Left renal pelvis (tissue), 4 donors: ENCODE measurements at regions not wholly inside any gene's neighbourhood (a gene's known extent, or its start where the extent isn't known, plus 50 kb on each side); places are given as distances from the start of the nearest gene placed in this dataset.
"Not testable (repeated sequence)": the region's sequence is repeated elsewhere in the genome, so short reads cannot be mapped to it uniquely, and the experiment has no call there.

Experiments used
- DNase-seq, 4 donors: peaks; one replicate each; pipeline ENCODE4 v3.0.0-alpha.2; 2013; ENCODE audit warnings: low read depth in 4 of 4, low spot score in 3 of 4

DNA sequence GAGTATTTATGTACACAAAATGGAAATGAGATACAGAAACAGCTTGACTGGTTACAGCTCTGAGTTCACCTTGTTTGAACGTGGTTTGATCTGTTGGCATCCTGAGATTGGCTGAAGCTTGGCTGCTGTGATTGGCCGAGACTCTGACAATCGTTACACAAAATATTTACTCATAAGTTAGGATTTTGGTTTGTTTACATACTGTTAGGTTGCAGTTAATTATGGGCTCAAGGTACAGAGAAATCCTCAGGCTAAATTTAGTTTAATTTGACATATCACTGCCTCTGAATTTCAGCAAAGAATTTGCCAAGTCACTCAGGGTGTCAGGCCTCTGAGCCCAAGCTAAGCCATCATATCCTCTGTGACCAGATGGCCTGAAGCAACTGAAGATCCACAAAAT lies 227.3 kb downstream of the COPRS start:
- no peak for DNase-seq

DNA sequence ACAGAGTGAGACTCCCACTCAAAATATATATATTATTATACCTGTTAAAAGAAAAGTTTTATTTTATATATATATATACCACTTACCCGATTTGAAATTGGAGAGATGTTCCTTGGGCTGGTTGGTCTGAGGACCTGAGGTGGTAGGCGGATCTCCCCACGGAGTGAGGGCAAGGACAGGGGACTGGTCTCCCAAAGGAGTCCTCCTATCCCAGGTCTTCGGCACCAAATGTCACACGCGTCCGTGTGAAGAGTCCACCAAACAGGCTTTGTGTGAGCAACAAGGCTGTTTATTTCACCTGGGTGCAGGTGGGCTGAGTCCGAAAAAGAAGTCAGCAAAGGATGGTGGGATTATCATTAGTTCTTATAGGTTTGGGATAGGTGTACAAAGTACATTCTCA lies 228.2 kb downstream of the COPRS start:
- DNase-seq: not testable (repeated sequence)

DNA sequence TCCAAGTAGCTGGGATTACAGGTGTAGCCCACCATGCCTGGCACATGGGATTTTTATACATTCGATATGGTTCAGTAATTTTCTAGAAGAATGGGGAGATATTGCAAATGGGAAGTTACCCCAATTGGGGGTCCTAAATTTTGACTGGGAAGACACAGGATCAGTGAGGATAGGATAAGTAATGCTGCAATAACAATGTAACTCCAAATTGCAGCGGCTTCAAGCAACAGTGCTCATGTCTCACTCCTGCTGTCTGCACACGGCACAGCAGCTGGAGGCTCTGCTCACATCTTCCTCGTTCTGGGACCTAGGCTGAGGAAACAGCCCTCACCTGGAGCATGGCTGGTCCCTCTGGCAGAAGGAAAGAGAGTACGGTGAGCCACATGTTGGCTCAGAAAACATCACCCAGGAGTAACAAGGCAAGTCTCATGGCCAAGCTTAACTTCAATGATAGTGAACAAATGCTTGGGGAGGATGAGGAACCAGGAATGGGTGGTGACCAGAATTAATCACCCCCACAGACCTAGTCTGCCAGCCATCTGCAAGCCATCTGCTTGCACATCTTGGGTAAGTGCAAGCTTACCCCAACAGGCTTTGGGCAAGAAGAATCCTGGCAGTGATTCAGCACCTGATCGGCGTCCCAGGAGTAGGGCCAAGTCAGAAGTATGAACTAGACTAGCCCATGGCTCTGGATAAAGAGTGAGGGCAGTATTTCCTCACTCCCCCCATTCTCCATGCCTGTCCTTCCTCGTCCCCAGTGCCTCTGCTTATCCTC lies 229.2 kb downstream of the COPRS start:
- DNase-seq: no peak

DNA sequence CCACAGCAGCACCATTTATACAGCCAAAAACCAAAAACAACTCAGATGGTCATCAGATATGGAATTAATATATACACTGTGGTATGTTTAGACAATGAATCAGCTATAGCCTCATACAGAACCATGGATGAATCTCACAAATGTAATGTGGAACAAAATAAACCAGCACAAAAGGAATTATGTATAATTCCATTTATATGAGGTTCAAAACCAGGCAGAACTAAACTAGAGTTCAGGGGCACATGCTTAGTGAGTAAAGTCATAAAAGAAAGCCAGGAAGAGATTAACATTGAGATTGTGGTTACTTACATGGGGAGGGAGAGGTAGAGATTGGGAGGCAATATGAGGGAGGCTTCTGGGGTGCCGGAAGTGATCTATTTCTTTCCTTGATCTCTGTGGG lies 231.1 kb downstream of the COPRS start:
- no peak for DNase-seq

DNA sequence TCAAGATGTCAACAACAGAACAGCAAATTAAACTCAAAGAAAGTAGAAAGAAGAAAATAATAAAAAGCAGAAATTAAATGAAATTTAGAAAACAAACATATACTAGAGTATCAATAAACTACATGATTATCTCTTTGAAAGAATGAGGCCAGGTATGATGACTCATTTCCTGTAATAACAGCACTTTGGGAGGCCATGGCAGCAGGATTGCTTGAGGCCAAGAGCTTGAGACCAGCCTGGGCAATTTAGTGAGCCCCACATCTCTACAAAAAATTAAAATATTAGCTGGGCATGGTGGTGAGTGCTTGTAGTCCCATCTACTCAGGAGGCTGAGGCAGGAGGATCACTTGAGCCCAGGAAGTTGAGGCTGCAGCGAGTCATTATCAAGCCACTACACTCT lies 232.5 kb downstream of the RAB11FIP4 start:
- DNase-seq: no peak

DNA sequence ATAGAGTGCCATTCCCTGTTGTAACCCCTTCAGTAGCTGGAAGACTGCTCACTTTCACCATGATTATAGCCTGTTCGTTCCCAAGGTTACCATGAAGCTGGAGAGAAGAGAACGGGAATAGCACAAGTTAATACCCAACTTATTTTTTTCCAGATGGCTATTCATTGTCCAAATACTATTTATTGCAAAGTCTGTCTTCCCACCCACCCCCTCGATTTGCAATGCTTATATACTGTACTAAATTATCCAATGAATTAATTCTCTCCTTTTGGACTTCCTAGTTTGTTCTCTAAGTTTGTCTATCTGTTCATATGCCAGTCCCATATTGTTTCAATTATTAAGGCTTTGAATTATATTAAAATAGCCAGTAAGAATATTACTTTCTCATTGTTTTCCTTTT lies 231.0 kb downstream of the RAB11FIP4 start:
- no peak for DNase-seq

DNA sequence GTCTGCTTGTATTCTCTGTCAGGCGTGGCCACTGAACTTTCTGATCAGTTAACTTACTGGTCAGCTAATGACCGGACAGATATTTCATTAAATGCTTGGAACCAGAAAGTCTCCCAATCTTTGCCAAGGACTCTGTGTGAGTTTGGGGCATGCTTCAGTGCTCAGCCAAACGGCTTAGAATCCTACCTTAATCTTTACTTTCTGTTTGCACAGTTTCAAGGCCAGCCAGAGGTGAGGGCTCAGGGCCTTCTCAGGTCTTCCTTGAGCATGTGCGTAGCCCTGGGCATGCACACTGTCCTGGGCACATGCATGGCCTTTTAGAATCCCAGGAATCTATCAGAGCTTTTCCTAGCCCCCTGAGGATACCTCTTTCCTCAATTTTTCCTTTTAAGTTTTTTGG lies 230.1 kb downstream of the RAB11FIP4 start:
- DNase-seq: no peak

DNA sequence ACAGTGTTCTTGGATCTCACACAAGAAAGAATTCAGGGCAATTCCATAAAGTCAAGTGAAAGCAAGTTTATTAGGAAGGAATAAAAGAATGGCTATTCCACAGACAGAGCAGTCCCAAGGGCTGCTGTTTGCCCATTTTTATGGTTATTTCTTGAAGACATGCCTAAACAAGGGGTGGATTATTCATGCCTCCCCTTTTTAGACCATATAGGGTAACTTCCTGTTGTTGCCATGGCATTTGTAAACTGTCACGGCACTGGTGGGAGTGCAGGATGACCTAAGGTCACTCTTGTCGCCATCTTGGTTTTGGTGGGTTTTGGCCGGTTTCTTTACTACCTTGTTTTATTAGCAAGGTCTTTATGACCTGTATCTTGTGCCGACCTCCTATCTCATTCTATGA lies 219.6 kb downstream of the RAB11FIP4 start:
- DNase-seq: not testable (repeated sequence)

DNA sequence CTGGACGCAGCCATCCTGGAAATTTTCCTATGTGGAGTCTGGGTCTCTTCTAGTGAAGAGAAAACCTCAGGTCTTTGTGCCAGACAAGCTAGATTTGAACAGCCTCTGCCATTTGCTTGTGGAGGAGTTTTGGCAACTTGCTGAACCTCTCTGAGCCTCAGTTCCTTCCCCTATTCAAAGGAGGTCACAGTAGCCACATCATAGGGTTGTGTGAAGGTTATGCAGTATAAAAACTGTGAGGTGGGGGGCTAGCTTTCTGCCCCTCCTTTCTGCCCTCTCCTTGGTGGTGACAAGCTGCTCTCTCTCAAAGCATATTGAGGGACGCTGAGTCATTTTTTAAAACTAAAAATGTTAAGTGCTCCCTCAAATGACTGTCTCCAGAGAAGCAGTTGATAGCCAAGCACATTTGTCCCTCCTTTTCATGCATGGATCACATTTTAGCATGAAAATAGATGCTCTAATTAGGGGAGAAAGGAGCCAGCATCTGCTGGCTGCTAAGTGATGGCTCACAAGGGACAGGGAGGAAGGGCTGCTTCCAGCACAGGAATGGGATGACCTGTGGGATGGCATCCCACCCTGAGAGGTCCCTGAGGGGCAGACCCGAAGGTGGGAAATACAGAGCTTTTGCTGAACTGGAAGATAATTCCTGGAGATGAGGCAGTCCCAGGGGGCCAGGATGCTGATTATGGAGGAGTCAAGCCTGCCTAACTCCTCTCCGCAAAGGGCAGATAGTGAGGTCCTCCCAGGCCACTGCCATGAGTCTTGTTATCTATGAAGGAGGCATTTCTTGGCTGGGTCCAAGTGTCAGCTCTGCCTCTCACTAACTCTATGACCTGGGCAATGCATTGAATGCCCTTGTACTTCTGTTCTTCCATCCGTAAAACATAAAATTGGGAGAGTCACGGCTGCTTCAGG lies 218.8 kb downstream of the RAB11FIP4 start:
- no peak for DNase-seq

DNA sequence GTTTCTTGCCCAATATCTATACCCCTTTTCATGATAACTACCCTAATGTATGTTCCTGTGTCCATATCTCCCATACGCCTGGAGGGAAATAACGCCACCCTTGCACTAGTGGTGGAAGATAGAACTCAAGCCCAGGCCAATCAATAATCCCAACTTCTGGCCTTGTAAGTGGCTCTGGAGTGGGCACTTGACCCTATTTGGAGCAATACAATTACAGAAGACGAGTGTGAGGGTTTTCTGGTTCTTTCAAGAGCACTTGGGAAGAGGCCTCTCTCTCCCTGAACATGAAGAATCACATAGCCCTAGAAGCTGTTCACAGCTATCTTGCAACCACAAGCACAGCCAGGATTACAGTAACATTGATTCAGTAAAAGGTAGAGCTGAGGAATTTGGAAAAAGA lies 217.9 kb downstream of the RAB11FIP4 start:
- no peak for DNase-seq

DNA sequence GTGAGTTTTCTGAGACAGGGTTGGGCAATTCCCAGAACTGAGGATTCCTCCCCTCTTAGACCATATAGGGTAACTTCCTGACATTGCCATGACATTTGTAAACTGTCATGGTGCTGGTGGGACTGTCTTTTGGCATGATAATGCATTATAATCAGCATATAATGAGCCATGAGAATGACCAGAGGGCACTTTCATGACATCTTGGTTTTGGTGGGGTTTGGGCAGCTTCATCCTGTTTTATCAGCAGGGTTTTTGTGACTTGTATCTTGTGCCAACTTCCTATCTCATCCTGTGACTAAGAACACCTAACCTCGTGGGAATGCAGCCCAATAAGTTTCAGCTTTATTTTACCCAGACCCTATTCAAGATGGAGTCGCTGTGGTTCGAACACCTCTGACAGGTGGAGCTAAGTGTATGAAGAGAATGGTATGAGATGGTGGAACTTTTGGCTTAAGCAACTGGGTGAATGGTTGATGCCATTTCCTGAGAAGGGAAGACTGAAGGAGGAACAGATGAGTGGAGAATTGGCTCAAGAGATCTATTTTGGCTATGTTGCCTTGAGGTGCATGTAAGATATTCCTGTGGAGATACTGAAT lies 217.3 kb downstream of the RAB11FIP4 start:
- DNase-seq: no peak

DNA sequence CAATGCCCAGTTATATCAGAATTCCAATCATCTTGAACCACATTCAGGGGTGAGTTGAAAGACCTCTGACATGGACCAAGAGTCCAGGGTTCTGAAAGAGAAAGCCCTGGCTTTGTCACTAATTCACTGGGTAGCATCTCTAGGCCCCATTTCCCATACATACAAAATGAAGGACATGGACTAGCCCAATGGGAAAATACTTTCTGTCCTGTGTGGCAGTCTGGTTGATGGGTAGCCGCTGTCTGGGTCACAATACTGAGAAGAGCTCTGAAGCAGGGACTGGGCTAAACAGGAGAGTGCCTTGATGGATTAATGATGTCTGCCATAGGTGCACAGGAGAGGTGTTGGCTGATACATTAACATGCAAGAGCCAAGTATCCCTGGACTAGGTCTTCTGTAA lies 214.3 kb downstream of the RAB11FIP4 start:
- DNase-seq: no peak

DNA sequence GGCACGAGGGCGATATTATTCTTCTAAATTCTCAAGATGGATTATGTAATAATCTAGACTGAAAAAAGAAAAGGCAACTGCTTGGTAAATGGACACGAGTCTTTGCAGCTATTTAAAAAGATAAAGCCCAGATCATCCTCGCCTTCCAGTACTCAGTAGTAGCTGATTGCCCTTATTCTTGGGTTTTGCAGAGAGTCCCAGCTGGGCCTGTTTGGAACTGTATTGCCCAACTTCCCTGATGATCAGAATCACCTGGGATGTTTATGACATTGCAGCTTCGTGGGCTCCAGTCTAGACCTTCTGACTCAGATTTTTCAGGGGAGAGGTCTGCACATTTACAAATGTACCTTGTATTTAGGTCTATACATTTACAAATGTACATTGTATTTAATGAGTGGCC lies 213.5 kb downstream of the RAB11FIP4 start:
- DNase-seq: no peak

DNA sequence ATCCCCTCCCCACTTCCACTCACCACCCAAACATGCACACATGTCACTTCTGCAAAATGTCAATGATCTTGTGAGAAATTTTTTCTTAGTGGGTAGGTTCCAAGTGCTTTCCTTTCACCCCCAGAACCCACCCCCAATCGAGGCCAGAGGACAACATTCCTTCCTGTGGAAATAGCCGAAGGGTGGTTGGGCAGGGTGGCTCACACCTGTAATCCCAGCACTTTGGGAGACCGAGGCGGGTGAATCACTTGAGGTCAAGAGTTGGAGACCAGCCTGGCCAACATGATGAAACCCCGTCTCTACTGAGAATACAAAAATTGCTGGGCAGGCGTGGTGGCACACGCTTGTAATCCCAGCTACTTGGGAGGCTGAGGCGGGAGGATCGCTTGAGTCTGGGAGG lies 208.7 kb downstream of the RAB11FIP4 start:
- DNase-seq: not testable (repeated sequence)

DNA sequence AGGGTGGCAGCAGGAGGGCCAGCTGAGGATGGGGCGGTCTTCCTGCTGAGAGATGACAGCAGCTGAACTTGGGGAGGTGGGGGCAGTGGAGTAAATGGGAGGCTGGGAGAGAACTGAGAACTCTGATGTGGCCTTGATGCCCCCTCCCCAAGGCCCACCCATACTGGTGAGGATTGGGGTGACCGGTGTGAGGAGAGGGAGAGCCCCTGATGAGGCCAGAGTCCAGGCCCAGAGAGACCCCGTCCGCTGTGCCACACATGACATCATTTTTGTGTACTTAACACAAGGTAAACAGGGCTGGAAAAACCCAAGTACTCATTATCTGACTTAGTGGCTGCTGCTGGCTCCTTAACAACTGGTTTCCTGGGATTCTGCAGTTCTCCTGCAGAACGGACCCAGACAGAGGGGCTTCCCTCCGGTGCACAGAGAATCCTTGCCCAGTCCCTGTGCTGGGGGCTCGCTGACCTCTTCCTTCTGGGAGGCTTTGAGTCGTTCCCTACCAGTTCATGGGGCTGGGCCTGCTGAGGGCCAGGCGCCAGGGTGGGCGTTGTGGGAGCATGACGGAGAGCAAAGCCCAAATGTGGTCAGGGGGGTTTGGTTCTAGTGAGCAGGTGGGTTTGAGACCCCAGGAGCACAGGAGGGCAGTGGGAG lies 207.6 kb downstream of the RAB11FIP4 start:
- no peak for DNase-seq

DNA sequence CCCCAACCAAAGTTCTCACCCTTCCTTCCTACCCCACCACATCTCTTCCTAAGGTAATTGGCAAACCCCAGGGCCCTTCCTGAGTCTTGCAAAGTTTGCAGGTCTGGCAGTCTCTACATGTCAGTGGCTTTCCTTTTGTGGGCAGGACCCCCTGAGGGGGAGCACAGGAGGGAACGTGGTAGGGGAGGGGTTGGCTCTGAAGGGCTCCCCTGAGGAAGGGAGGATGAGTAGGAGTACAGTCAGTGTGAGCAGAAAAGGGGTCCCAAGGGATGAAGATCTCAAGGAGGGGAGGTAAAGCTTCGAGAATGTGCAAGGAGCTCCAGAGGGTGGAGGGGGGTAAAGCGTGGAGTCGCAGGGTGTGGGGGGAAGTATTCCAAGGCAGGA lies 206.9 kb downstream of the RAB11FIP4 start:
- DNase-seq: no peak

DNA sequence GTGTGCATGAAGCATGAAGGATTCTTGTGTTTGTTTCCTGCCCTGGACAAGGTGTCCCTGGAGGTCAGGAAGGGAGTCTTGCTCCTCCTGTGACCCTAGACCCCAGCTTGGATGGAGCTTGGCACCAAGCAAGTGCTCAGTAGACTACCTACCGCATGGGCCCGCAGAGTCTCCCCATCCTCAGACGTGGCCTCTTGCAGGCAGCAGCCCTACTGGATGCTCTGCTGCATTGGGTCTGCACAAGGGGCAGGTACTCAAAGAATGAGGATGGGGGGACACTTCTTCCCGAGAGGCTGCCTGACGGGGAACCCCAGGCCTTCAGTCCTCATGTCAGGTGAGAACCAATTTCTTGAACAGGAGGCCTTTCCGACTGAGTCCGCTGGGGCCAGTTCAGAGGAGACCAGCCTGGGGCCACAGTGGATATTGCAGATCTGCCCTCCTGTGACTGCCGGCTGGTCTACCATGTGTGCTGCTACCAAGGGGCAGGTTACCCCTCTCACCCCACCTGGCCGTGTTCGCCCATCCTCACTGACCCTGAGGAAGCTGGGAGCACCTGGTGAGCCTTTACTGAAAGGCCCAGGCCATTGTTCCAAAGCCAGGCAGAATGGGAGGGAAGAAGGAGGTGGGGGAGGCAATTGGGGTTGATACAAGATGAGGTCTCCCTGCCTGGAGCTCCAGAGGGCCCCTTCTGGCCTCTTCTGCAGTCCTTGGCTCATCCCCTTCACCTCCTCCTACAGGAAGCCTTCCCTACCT lies 206.3 kb downstream of the RAB11FIP4 start:
- no peak for DNase-seq

DNA sequence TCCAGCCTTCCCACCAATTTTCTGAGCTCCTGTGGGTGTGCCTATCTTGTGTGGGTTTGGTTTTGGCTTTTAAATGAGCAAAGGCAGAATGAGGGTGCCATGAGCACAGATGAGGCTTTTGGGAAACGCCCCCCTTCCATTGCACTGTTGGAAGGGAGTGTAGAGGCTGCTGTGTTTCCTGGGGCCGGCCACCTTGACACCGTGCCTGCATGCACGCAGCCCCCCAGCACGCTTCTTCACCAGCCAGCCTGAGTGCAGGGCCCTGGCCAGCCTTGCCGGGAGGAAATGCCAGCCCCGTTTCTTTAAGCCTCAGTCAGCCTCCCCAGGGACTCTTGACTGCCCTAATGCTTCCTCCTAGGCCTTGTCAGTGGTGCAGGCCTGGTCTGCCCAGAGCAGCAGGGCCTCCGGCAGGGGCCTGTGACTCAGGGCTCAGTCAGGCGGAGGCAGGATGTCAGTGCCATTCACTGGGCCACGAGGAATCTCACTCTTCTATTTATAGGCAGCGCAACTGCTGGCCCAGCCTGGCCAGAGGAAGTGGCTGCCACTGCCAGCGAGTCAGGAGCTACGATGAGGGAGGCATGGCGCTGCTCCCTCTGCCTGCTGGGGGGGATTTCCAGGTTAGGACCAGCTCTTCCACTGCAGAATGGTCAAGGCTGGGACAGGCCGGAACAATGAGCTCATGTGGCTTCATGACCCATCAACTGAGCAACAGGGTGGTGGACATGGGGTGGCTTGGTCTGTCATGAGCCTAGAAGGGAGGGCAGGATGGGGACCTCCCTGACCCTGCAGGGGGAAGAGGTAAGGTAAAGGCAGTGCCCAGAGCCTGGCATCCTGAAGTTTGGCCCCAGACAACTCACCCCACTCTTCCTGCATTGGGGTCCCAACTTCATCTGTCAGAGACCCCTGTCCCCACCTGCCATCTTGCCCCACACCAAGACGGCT lies 205.2 kb downstream of the RAB11FIP4 start:
- no peak for DNase-seq

DNA sequence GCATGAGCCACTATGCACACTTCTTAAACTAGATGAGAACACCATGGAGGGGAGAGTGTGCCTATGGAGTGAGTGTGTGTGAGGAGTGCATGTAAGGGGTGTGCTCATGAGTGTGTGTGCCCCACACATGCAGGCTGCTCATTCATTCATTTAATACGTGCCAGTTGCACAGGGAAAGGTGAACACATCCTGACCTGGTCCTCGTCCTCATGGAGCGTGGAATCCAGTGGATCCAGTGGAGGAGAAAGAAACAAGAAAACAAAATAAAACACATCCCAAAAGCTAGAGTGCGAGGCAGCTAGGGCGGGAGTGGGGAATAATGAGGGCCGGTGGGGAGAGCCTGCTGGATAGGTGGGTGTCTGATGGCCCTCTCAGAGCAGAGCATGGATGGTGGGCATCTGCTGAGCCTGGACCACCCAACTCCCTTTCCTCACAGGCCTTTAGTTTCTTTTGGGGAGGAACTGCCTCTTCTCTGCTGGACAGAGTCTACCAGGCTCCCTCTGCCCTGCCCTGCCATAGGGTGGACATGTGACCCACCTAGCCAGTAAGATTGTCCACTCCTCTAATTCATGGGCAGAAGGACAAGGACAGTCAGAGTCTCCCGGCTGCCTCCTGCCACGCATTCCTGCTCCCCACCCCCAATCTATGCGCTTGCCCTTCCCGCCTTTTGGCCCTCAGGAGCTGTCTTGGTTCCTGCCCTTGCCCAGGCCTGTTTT lies 204.3 kb downstream of the RAB11FIP4 start:
- no peak for DNase-seq
